Gastroesophageal sphincter (tissue), 3 donors: ENCODE measurements at regions not wholly inside any gene's neighbourhood (a gene's known extent, or its start where the extent isn't known, plus 50 kb on each side); places are given as distances from the start of the nearest gene placed in this dataset.

ENCODE experiments used
- CTCF ChIP-seq, 4 experiments: fragments of 200-600 bp in 2 of 4; fragments of 450-650 bp in 2 of 4; sonication (generic) in 1 of 4; IDR thresholded peaks; one replicate each; pipeline ENCODE4 v1.5.1; 2017 to 2019; ENCODE audit warnings: antibody characterized with exemption in 4 of 4, mild to moderate bottlenecking in 2 of 4, moderate library complexity in 2 of 4
- EP300 ChIP-seq: sonication (generic); formaldehyde crosslinking; IDR thresholded peaks from one replicate; pipeline ENCODE4 v1.6.1; 2017; ENCODE audit warnings: antibody characterized with exemption, mild to moderate bottlenecking
- POLR2A ChIP-seq, 2 donors: fragments of 450-650 bp; IDR thresholded peaks; one replicate each; pipeline ENCODE4 v1.6.1; 2017; ENCODE audit warnings: antibody characterized with exemption in 2 of 2, mild to moderate bottlenecking in 2 of 2, moderate library complexity in 1 of 2
- POLR2AphosphoS5 ChIP-seq: sonication (generic); formaldehyde crosslinking; IDR thresholded peaks from one replicate; pipeline ENCODE4 v1.6.1; 2017; ENCODE audit warnings: antibody characterized with exemption

- no peak for TF ChIP-seq POLR2A (IDR thresholded peaks at IDR 0.05)
- no peak for TF ChIP-seq CTCF (IDR thresholded peaks at IDR 0.05)
- TF ChIP-seq EP300 = no peak
- TF ChIP-seq POLR2AphosphoS5 = no peak
Measured at GRCh38 chr2:104321796-104322349, 532.0 kb upstream of the POU3F3 start.
